DOHH2 (cell line): ENCODE measurements at regions not wholly inside any gene's neighbourhood (a gene's known extent, or its start where the extent isn't known, plus 50 kb on each side); places are given as distances from the start of the nearest gene placed in this dataset.
"Not testable (repeated sequence)": the region's sequence is repeated elsewhere in the genome, so short reads cannot be mapped to it uniquely, and the experiment has no call there.

ENCODE experiments used
- H3F3A ChIP-seq: fragments of 200-600 bp; sonication (generic), shearing (Covaris generic); 2 replicates; pipeline ENCODE4 v1.6.0; 2016; ENCODE audit warnings: antibody characterized with exemption, mild to moderate bottlenecking; ENCODE audit not compliant: control insufficient read depth, insufficient read depth
- H3K27ac ChIP-seq: fragments of 200-600 bp; sonication (generic); 2 replicates; pipeline ENCODE4 v1.5.1; 2014; ENCODE audit warnings: low read depth, mild to moderate bottlenecking, low read length, moderate library complexity
- H3K27me3 ChIP-seq: fragments of 200-600 bp; sonication (generic); 2 replicates; pipeline ENCODE4 v1.6.1; 2014; ENCODE audit warnings: mild to moderate bottlenecking, low read length, mixed read lengths; ENCODE audit not compliant: control insufficient read depth
- H3K36me3 ChIP-seq: fragments of 200-600 bp; sonication (generic); 2 replicates; pipeline ENCODE4 v1.6.1; 2014; ENCODE audit warnings: mild to moderate bottlenecking, low read length, moderate library complexity, mixed read lengths; ENCODE audit not compliant: control insufficient read depth
- H3K4me1 ChIP-seq: fragments of 200-600 bp; sonication (generic); 2 replicates; pipeline ENCODE4 v1.6.1; 2014; ENCODE audit warnings: mild to moderate bottlenecking, low read length, mixed read lengths; ENCODE audit not compliant: control insufficient read depth
- H3K4me2 ChIP-seq: fragments of 200-600 bp; sonication (generic); 2 replicates; pipeline ENCODE4 v1.6.0; 2014; ENCODE audit warnings: mild to moderate bottlenecking, low read length, moderate library complexity
- H3K4me3 ChIP-seq: fragments of 200-600 bp; sonication (generic); 2 replicates; pipeline ENCODE4 v1.5.1; 2014; ENCODE audit warnings: mild to moderate bottlenecking, low read length, mixed read lengths
- H3K79me2 ChIP-seq: fragments of 200-600 bp; sonication (generic); 2 replicates; pipeline ENCODE4 v1.6.1; 2014; ENCODE audit warnings: mild to moderate bottlenecking, low read length, mixed read lengths; ENCODE audit not compliant: control insufficient read depth
- H3K9me2 ChIP-seq: fragments of 200-600 bp; sonication (generic); replicated peaks from 2 replicates; pipeline ENCODE4 v1.6.1; 2014; ENCODE audit warnings: mild to moderate bottlenecking, low read length, mixed read lengths; ENCODE audit not compliant: control insufficient read depth
- H3K9me3 ChIP-seq: fragments of 200-600 bp; sonication (generic); 2 replicates; pipeline ENCODE4 v1.6.1; 2014; ENCODE audit warnings: antibody characterized with exemption, low read length, mixed read lengths; ENCODE audit not compliant: control insufficient read depth, insufficient read depth
- H4K20me1 ChIP-seq: fragments of 200-600 bp; sonication (generic); 2 replicates; pipeline ENCODE4 v1.6.0; 2014; ENCODE audit warnings: low read depth, mild to moderate bottlenecking, antibody characterized with exemption, low read length, moderate library complexity; ENCODE audit not compliant: control insufficient read depth, insufficient read depth
- EZH2phosphoT487 ChIP-seq: fragments of 200-600 bp; sonication (generic); IDR thresholded peaks from 2 replicates; pipeline ENCODE4 v1.6.1; 2017; ENCODE audit warnings: borderline replicate concordance, mild to moderate bottlenecking, antibody characterized with exemption, low read length, moderate library complexity, mixed read lengths
- TF ChIP-seq, protein P1 (sequence below): fragments of 200-600 bp; sonication (generic); IDR thresholded peaks from one replicate; pipeline ENCODE4 v1.5.1; 2014; ENCODE audit warnings: antibody characterized with exemption, mild to moderate bottlenecking, low read depth, low read length; ENCODE audit not compliant: poor library complexity, severe bottlenecking

DNA sequence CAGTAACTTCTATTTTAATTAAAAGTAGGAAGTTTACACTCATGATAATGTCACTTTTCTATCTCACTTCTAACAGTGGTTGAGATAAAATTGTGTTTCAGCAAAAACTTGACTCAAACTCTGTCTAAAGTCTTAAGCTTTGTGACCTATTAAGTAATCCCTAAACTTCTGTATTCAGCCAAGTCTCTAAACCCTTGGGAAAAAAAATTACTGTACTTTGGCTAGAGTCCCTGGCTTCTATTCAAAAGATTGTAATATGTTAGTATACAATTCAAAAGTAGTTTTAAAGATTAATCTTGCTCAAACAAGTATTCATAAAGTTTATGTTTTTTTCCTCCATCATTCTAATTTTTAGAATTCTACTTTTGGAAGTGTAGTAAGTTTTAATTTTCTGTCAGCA is 1248.8 kb downstream of the UQCRFS1 start:
- Histone ChIP-seq H3K4me2 (no peak overlapping the region), H3K4me1 (no peaks in the 10 kb centered on the region), H3K9me2 (no peaks in the 10 kb centered on the region), H4K20me1 (no peaks in the 10 kb centered on the region), H3K27ac (no peak overlapping the region), H3K79me2 (no peaks in the 10 kb centered on the region), H3K4me3 (no peak overlapping the region), H3K27me3 (peaks cover 5% of the 10 kb centered on the region; the same call in 1 of the 2 replicates), H3K36me3 (no peaks in the 10 kb centered on the region), H3K9me3 (no peaks in the 10 kb centered on the region), H3F3A (no peaks in the 10 kb centered on the region)
- TF ChIP-seq, protein P1, sequence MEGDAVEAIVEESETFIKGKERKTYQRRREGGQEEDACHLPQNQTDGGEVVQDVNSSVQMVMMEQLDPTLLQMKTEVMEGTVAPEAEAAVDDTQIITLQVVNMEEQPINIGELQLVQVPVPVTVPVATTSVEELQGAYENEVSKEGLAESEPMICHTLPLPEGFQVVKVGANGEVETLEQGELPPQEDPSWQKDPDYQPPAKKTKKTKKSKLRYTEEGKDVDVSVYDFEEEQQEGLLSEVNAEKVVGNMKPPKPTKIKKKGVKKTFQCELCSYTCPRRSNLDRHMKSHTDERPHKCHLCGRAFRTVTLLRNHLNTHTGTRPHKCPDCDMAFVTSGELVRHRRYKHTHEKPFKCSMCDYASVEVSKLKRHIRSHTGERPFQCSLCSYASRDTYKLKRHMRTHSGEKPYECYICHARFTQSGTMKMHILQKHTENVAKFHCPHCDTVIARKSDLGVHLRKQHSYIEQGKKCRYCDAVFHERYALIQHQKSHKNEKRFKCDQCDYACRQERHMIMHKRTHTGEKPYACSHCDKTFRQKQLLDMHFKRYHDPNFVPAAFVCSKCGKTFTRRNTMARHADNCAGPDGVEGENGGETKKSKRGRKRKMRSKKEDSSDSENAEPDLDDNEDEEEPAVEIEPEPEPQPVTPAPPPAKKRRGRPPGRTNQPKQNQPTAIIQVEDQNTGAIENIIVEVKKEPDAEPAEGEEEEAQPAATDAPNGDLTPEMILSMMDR = no peak
- no peak for TF ChIP-seq EZH2phosphoT487

DNA sequence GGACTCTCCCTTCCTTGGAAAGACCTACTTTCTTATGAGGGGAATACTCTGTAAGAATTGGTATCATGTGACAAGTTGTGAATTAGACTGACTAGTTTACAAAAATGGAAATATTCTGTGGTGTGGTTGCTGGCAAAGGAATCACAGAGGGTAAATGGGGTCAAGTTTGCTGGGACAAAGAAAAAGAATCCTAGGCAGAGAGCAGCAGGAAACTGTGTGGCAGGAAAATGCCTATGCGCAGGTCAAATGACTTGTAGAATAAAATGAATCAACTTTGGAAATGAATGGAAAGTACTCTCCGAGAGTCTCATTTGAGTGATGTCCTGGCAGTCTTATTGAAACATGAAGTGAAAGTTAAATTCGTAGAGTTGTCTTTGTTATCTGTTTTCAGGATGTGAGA is 1250.7 kb downstream of the UQCRFS1 start:
- H3K27me3 ChIP-seq = peaks cover 5% of the 10 kb centered on the region; the same call in 1 of the 2 replicates
- H3K4me1 ChIP-seq = no peaks in the 10 kb centered on the region
- no peaks in the 10 kb centered on the region for H3K9me3 ChIP-seq
- no peak overlapping the region for H3K4me3 ChIP-seq
- no peaks in the 10 kb centered on the region for H3K79me2 ChIP-seq
- TF ChIP-seq EZH2phosphoT487 = no peak
- no peaks in the 10 kb centered on the region for H3F3A ChIP-seq
- no peaks in the 10 kb centered on the region for H4K20me1 ChIP-seq
- H3K36me3 ChIP-seq = no peaks in the 10 kb centered on the region
- H3K9me2 ChIP-seq = no peaks in the 10 kb centered on the region
- no peak overlapping the region for H3K27ac ChIP-seq
- no peak overlapping the region for H3K4me2 ChIP-seq

DNA sequence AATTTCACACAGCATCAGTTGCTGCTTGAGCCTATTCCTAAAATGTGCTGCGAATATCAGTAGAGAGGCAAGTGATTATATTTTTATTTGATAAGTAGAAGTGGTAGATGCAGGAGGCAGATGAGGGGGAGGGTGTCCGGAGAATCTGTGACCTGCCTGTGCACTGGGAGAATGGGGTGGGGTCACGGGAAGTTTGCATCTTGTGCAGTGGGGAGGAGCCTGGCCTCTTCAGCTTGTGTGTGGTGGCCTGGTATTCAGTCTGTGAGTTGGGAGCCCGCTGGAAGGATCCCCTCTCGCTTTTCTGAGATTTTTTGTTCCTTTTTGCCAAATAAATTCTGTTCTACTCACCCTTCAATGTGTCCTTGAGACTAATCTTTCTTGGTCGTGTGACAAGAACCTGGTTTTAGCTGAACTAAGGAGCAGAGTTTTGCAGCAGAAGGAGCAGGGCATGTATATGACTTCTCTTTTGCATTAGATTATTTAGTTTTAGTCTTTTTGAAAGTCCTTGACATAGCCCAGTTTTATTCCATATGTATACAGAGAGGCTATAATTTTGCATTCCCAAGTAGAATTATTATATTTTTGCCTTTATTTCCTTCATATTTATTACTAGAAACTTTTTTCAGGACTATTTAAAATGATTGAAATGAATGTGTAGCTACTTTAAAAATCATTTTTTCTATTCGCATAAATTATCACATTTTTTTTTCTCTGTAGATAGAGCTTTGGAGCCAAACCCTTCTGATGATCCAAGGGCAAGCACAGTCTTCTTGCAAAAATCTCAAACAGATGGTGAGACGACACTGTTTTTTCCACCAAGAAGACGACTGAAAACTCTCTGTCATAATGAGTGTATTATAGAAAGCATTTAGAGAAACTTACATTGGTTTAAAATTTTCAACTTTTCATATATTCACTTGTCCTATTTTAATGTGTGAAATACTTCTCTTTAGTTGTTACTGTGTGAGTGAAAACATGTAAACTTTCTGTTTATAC is 1257.2 kb downstream of the UQCRFS1 start:
- Histone ChIP-seq H3K4me3 (no peak overlapping the region), H3K9me3 (no peaks in the 10 kb centered on the region), H3K36me3 (no peaks in the 10 kb centered on the region), H3K4me2 (no peak overlapping the region), H3F3A (no peaks in the 10 kb centered on the region), H3K9me2 (no peaks in the 10 kb centered on the region), H3K79me2 (no peaks in the 10 kb centered on the region), H3K27ac (no peak overlapping the region), H4K20me1 (no peaks in the 10 kb centered on the region), H3K27me3 (no peaks in the 10 kb centered on the region), H3K4me1 (no peaks in the 10 kb centered on the region)
- TF ChIP-seq EZH2phosphoT487 = no peak
- TF ChIP-seq, protein P1 = no peak

DNA sequence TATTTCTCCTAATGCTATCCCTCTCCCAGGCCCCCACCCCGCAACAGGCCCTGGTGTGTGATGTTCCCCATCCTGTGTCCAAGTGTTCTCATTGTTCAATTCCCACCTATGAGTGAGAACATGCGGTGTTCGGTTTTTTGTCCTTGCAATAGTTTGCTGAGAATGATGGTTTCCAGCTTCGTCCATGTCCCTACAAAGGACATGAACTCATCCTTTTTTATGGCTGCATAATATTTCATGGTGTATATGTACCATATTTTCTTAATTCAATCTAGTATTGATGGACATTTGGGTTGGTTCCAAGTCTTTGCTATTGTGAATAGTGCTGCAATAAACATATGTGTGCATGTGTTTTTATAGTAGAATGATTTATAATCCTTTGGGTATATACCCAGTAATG is 1270.3 kb downstream of the UQCRFS1 start:
- not testable (repeated sequence) for H3K4me3 ChIP-seq, H3K4me1 ChIP-seq, H3K9me2 ChIP-seq, H4K20me1 ChIP-seq, H3K36me3 ChIP-seq, H3K9me3 ChIP-seq, H3K4me2 ChIP-seq, H3K27me3 ChIP-seq, H3K79me2 ChIP-seq, H3F3A ChIP-seq, H3K27ac ChIP-seq
